Activated CD4-positive, alpha-beta T cell treated with anti-CD3 and anti-CD28 coated beads, Interleukin-2, amount 10 ng/mL, durations not matched to agents 7 days and 5 days (primary cell): ENCODE measurements at regions not wholly inside any gene's neighbourhood (a gene's known extent, or its start where the extent isn't known, plus 50 kb on each side); places are given as distances from the start of the nearest gene placed in this dataset.
"Not testable (repeated sequence)": the region's sequence is repeated elsewhere in the genome, so short reads cannot be mapped to it uniquely, and the experiment has no call there.

Experiments
- CTCF ChIA-PET: fragments of 350-600 bp; sonication (Branson Sonifier 250); formaldehyde crosslinking; loops from one replicate; lab custom pipeline; 2021; ENCODE audit warnings: antibody characterized with exemption; lab: Charles Lee
- POLR2A ChIA-PET: fragments of 350-600 bp; sonication (Branson Sonifier 250); formaldehyde crosslinking; loops from one replicate; lab custom pipeline; 2021; ENCODE audit warnings: antibody characterized with exemption; lab: Charles Lee
- DNase-seq: peaks from one replicate; pipeline ENCODE4 v3.0.0-alpha.2; 2020
- H3K27ac Mint-ChIP-seq: one replicate; pipeline ENCODE4 v1.8.0; 2021; ENCODE audit warnings: mild to moderate bottlenecking, moderate library complexity, mixed read lengths
- H3K27me3 Mint-ChIP-seq: one replicate; pipeline ENCODE4 v1.8.0; 2021; ENCODE audit warnings: mixed read lengths
- H3K36me3 Mint-ChIP-seq: one replicate; pipeline ENCODE4 v1.8.0; 2021; ENCODE audit warnings: low read depth, mixed read lengths
- H3K4me1 Mint-ChIP-seq: one replicate; pipeline ENCODE4 v1.8.0; 2021; ENCODE audit warnings: mixed read lengths
- H3K4me3 Mint-ChIP-seq: one replicate; pipeline ENCODE4 v1.8.0; 2021; ENCODE audit warnings: mild to moderate bottlenecking, moderate library complexity, mixed read lengths
- H3K9me3 Mint-ChIP-seq: one replicate; pipeline ENCODE4 v1.8.0; 2021; ENCODE audit warnings: mixed read lengths

- Mint-ChIP-seq H3K4me1 (no peaks in the 10 kb centered on the region), H3K27me3 (peaks cover 3% of the 10 kb centered on the region), H3K36me3 (no peaks in the 10 kb centered on the region), H3K27ac (no peak overlapping the region), H3K4me3 (no peak overlapping the region), H3K9me3 (no peaks in the 10 kb centered on the region)
- no peak for DNase-seq
- POLR2A ChIA-PET: no interaction called here
- CTCF ChIA-PET: no interaction called here
These were observed 268.3 kb upstream of the ACTBL2 start for GRCh38 chr5:57750891-57751290.

GRCh38 chr5:57750282-57750681 lies 267.7 kb upstream of the ACTBL2 start:
- H3K27me3 Mint-ChIP-seq: peaks cover 3% of the 10 kb centered on the region
- no peak overlapping the region for H3K27ac Mint-ChIP-seq
- H3K4me1 Mint-ChIP-seq: no peaks in the 10 kb centered on the region
- ChIA-PET CTCF (no interaction called here), POLR2A (no interaction called here)
- H3K4me3 Mint-ChIP-seq: no peak overlapping the region
- DNase-seq: no peak
- H3K9me3 Mint-ChIP-seq: no peaks in the 10 kb centered on the region
- H3K36me3 Mint-ChIP-seq: no peaks in the 10 kb centered on the region

GRCh38 chr5:57749396-57749795 lies 266.8 kb upstream of the ACTBL2 start:
- ChIA-PET POLR2A (no interaction called here), CTCF (no interaction called here)
- no peaks in the 10 kb centered on the region for H3K36me3 Mint-ChIP-seq
- no peak overlapping the region for H3K27ac Mint-ChIP-seq
- no peaks in the 10 kb centered on the region for H3K4me1 Mint-ChIP-seq
- H3K27me3 Mint-ChIP-seq: peaks cover 3% of the 10 kb centered on the region
- H3K4me3 Mint-ChIP-seq: no peak overlapping the region
- DNase-seq: no peak
- no peaks in the 10 kb centered on the region for H3K9me3 Mint-ChIP-seq

GRCh38 chr5:57745700-57746651 lies 263.4 kb upstream of the ACTBL2 start:
- POLR2A ChIA-PET: no interaction called here
- Mint-ChIP-seq H3K4me1 (no peaks in the 10 kb centered on the region), H3K27ac (no peak overlapping the region), H3K36me3 (no peaks in the 10 kb centered on the region), H3K4me3 (no peak overlapping the region), H3K9me3 (no peaks in the 10 kb centered on the region), H3K27me3 (peaks cover 3% of the 10 kb centered on the region)
- CTCF ChIA-PET: interaction anchor here (1.9 kb wide), 1 partner anchor 23 kb away, joined by 4 read pairs; no protein-coding TSS in a partner anchor
- DNase-seq: no peak

- Mint-ChIP-seq H3K4me3 (no peak overlapping the region), H3K27me3 (peaks cover 3% of the 10 kb centered on the region), H3K36me3 (no peaks in the 10 kb centered on the region), H3K27ac (no peak overlapping the region), H3K4me1 (no peaks in the 10 kb centered on the region), H3K9me3 (no peaks in the 10 kb centered on the region)
- no peak for DNase-seq
- ChIA-PET POLR2A (no interaction called here), CTCF (no interaction called here)
These were observed 262.4 kb upstream of the ACTBL2 start for GRCh38 chr5:57745029-57745428.

- H3K9me3 Mint-ChIP-seq: no peaks in the 10 kb centered on the region
- POLR2A ChIA-PET: no interaction called here
- H3K27me3 Mint-ChIP-seq: no peaks in the 10 kb centered on the region
- no peak overlapping the region for H3K4me3 Mint-ChIP-seq
- no peaks in the 10 kb centered on the region for H3K36me3 Mint-ChIP-seq
- CTCF ChIA-PET: no interaction called here
- DNase-seq: no peak
- H3K27ac Mint-ChIP-seq: no peak overlapping the region
- H3K4me1 Mint-ChIP-seq: no peaks in the 10 kb centered on the region
These were observed 258.7 kb upstream of the ACTBL2 start for GRCh38 chr5:57741336-57741735.

- no peaks in the 10 kb centered on the region for H3K36me3 Mint-ChIP-seq
- no peaks in the 10 kb centered on the region for H3K9me3 Mint-ChIP-seq
- H3K27ac Mint-ChIP-seq: no peak overlapping the region
- no peak for DNase-seq
- POLR2A ChIA-PET: no interaction called here
- H3K4me3 Mint-ChIP-seq: no peak overlapping the region
- no peaks in the 10 kb centered on the region for H3K4me1 Mint-ChIP-seq
- no peaks in the 10 kb centered on the region for H3K27me3 Mint-ChIP-seq
- CTCF ChIA-PET: no interaction called here
These were observed 256.2 kb upstream of the ACTBL2 start for GRCh38 chr5:57738787-57739186.

- ChIA-PET CTCF (no interaction called here), POLR2A (no interaction called here)
- no peak for DNase-seq
- no peaks in the 10 kb centered on the region for H3K4me1 Mint-ChIP-seq
- no peaks in the 10 kb centered on the region for H3K27me3 Mint-ChIP-seq
- no peak overlapping the region for H3K4me3 Mint-ChIP-seq
- no peaks in the 10 kb centered on the region for H3K9me3 Mint-ChIP-seq
- H3K27ac Mint-ChIP-seq: no peak overlapping the region
- no peaks in the 10 kb centered on the region for H3K36me3 Mint-ChIP-seq
These were observed 255.7 kb upstream of the ACTBL2 start for GRCh38 chr5:57738301-57738700.

- Mint-ChIP-seq H3K9me3 (no peaks in the 10 kb centered on the region), H3K4me3 (no peak overlapping the region), H3K27ac (no peak overlapping the region), H3K4me1 (no peaks in the 10 kb centered on the region), H3K27me3 (no peaks in the 10 kb centered on the region), H3K36me3 (no peaks in the 10 kb centered on the region)
- ChIA-PET CTCF (no interaction called here), POLR2A (no interaction called here)
- DNase-seq: no peak
These were observed 254.1 kb upstream of the ACTBL2 start for GRCh38 chr5:57736716-57737115.

- H3K4me3 Mint-ChIP-seq, H3K27me3 Mint-ChIP-seq, H3K27ac Mint-ChIP-seq, H3K9me3 Mint-ChIP-seq, POLR2A ChIA-PET, CTCF ChIA-PET, H3K36me3 Mint-ChIP-seq, DNase-seq, H3K4me1 Mint-ChIP-seq: not testable (repeated sequence)
These were observed 252.9 kb upstream of the ACTBL2 start for GRCh38 chr5:57735279-57736153.

GRCh38 chr5:57734296-57734695 lies 251.7 kb upstream of the ACTBL2 start:
- no peak for DNase-seq
- POLR2A ChIA-PET: no interaction called here
- H3K4me1 Mint-ChIP-seq: no peaks in the 10 kb centered on the region
- CTCF ChIA-PET: no interaction called here
- no peak overlapping the region for H3K4me3 Mint-ChIP-seq
- H3K27me3 Mint-ChIP-seq: peaks cover 2% of the 10 kb centered on the region
- H3K9me3 Mint-ChIP-seq: no peaks in the 10 kb centered on the region
- no peaks in the 10 kb centered on the region for H3K36me3 Mint-ChIP-seq
- no peak overlapping the region for H3K27ac Mint-ChIP-seq

GRCh38 chr5:57727591-57727990 lies 245.0 kb upstream of the ACTBL2 start:
- Mint-ChIP-seq H3K27me3 (peaks cover 14% of the 10 kb centered on the region), H3K36me3 (no peaks in the 10 kb centered on the region), H3K9me3 (no peaks in the 10 kb centered on the region), H3K4me3 (no peak overlapping the region), H3K4me1 (no peaks in the 10 kb centered on the region), H3K27ac (no peak overlapping the region)
- DNase-seq: no peak
- POLR2A ChIA-PET: no interaction called here
- CTCF ChIA-PET: no interaction called here
